Adrenal gland (tissue), 5 donors: ENCODE measurements at regions not wholly inside any gene's neighbourhood (a gene's known extent, or its start where the extent isn't known, plus 50 kb on each side); places are given as distances from the start of the nearest gene placed in this dataset.

Experiments
- CTCF ChIP-seq, 6 experiments: fragments of 450-650 bp in 4 of 6; fragments of 200-600 bp in 2 of 6; sonication (generic) in 1 of 6; IDR thresholded peaks; 1 replicate in 5 of 6; 2 replicates in 1 of 6; pipeline versions ENCODE4 v1.5.1 to v1.8.0; 2016 to 2021; ENCODE audit warnings: antibody characterized with exemption in 6 of 6, mild to moderate bottlenecking in 2 of 6, moderate library complexity in 1 of 6
- POLR2A ChIP-seq, 2 donors: fragments of 450-650 bp; IDR thresholded peaks; one replicate each; pipeline ENCODE4 v1.6.1; 2017; ENCODE audit warnings: antibody characterized with exemption in 2 of 2, mild to moderate bottlenecking in 2 of 2, moderate library complexity in 1 of 2
- donor health status: DM: no; HTN: no; CAD: no.

- no peak for TF ChIP-seq CTCF (IDR thresholded peaks at IDR 0.05)
- TF ChIP-seq POLR2A (IDR thresholded peaks at IDR 0.05), result no peak
Observed at GRCh38 chr20:17818187-17818586, 118.4 kb downstream of the BANF2 start.
